PC-3 (cell line): ENCODE measurements at regions not wholly inside any gene's neighbourhood (a gene's known extent, or its start where the extent isn't known, plus 50 kb on each side); places are given as distances from the start of the nearest gene placed in this dataset.

ENCODE experiments used
- CTCF ChIP-seq: fragments of 300-600 bp; sonication (generic); conservative IDR thresholded peaks from 2 replicates; pipeline ENCODE4 v1.5.1; 2017; ENCODE audit warnings: antibody characterized with exemption, low read depth, mild to moderate bottlenecking, low read length
- EZH2 ChIP-seq: fragments of 300-600 bp; sonication (generic); IDR thresholded peaks from one replicate; pipeline ENCODE4 v1.6.1; 2017; ENCODE audit warnings: antibody characterized with exemption, mild to moderate bottlenecking, low read length; ENCODE audit not compliant: unreplicated experiment

DNA sequence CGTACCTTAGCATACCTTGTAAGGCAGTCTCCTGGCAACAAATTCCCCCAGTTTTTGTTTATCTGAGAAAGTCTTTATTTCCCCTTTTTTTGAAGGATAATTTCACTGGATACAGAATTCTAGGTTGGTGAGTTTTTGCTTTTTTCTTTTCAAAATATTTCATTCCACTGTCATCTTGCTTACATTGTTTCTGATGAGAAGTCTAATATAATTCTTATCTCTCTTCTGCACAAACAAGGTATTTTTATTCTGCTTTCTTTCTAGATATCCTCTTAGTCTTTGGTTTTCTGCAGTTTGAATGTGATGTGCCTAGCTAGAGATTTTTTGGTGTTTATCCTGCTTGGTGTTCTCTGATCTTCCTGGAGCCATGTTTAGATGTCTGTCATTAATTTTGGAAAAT is 57.7 kb upstream of the EZR start:
- TF ChIP-seq EZH2: no peak
- no peak for TF ChIP-seq CTCF
